Uterus (tissue), 2 donors: ENCODE measurements at regions not wholly inside any gene's neighbourhood (a gene's known extent, or its start where the extent isn't known, plus 50 kb on each side); places are given as distances from the start of the nearest gene placed in this dataset.

Experiments used
- POLR2A ChIP-seq, 2 donors: fragments of 450-650 bp; IDR thresholded peaks; one replicate each; pipeline ENCODE4 v1.6.1; 2016; ENCODE audit warnings: antibody characterized with exemption in 2 of 2, mild to moderate bottlenecking in 1 of 2, moderate library complexity in 1 of 2
- TF ChIP-seq, protein P1 (sequence below), 4 experiments: fragments of 200-600 bp in 2 of 4; fragments of 450-650 bp in 2 of 4; sonication (generic) in 2 of 4; IDR thresholded peaks; one replicate each; pipeline ENCODE4 v1.5.1; 2016 to 2019; ENCODE audit warnings: antibody characterized with exemption in 4 of 4, mild to moderate bottlenecking in 2 of 4, moderate library complexity in 1 of 4

- TF ChIP-seq, protein P1, sequence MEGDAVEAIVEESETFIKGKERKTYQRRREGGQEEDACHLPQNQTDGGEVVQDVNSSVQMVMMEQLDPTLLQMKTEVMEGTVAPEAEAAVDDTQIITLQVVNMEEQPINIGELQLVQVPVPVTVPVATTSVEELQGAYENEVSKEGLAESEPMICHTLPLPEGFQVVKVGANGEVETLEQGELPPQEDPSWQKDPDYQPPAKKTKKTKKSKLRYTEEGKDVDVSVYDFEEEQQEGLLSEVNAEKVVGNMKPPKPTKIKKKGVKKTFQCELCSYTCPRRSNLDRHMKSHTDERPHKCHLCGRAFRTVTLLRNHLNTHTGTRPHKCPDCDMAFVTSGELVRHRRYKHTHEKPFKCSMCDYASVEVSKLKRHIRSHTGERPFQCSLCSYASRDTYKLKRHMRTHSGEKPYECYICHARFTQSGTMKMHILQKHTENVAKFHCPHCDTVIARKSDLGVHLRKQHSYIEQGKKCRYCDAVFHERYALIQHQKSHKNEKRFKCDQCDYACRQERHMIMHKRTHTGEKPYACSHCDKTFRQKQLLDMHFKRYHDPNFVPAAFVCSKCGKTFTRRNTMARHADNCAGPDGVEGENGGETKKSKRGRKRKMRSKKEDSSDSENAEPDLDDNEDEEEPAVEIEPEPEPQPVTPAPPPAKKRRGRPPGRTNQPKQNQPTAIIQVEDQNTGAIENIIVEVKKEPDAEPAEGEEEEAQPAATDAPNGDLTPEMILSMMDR (IDR thresholded peaks at IDR 0.05): no peak
- no peak for TF ChIP-seq POLR2A (IDR thresholded peaks at IDR 0.05)
Observed at GRCh38 chr19:28985201-28985600, 227.8 kb downstream of the UQCRFS1 start.
